ENCODE measurements at regions not wholly inside any gene's neighbourhood (a gene's known extent, or its start where the extent isn't known, plus 50 kb on each side); places are given as distances from the start of the nearest gene placed in this dataset.

DNA sequence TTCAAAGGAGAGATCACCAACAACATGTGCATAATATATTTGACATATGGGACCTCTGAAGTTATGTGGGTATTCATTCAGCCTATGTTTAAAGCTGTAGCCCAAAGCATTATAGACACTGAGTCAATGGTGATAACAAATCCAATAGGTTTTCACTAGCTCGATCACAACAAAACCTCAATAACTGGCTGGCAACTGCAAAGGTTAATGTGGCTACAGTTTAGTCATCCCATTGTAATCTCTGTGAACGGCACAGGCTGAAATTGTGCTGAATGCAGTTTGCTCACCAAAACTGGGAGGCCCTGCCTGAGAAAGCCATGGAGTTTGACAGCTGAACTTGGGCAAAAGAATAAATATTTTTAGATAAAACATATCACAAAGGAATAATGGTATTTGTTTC lies 152.4 kb upstream of the ADO start:
- TF ChIP-seq EZH2 (IDR thresholded peaks at IDR 0.05; ENCODE audit: borderline replicate concordance, insufficient read depth, low read depth, low read length, poor library complexity, severe bottlenecking) = no peak
- no peak for TF ChIP-seq CTCF (IDR thresholded peaks at IDR 0.05)
